Endothelial cell of umbilical vein (primary cell): ENCODE measurements at regions not wholly inside any gene's neighbourhood (a gene's known extent, or its start where the extent isn't known, plus 50 kb on each side); places are given as distances from the start of the nearest gene placed in this dataset.

Source experiments
- BruUV-seq: library from RNA; stranded (reverse); fragments of 400-500 nt; replicated peaks from 2 replicates; lab custom pipeline; 2021; lab: Mats Ljungman, UMichigan
- CTCF ChIA-PET: fragments of 300-600, 350-600 bp; sonication (Branson Sonifier 250); formaldehyde crosslinking; loops from one replicate; lab custom pipeline; 2021; ENCODE audit warnings: antibody characterized with exemption, inconsistent platforms; lab: Charles Lee
- POLR2A ChIA-PET: fragments of 300-600, 350-600 bp; sonication (Branson Sonifier 250); formaldehyde crosslinking; loops from one replicate; lab custom pipeline; 2021; ENCODE audit warnings: antibody characterized with exemption, inconsistent platforms; lab: Charles Lee
- DNase-seq: peaks from one replicate; pipeline ENCODE4 v3.0.0-alpha.2; 2011; ENCODE audit warnings: low read depth, low spot score
- FAIRE-seq: peaks from 2 replicates; lab custom pipeline; 2011; peaks lifted over from hg19 to GRCh38; lab: Jason Lieb, UNC
- H2AFZ ChIP-seq: 2 replicates; pipeline ENCODE4 v1.6.0; 2012; ENCODE audit warnings: low read depth, low read length, control low read depth, inconsistent platforms
- H3K27ac ChIP-seq: 2 replicates; pipeline ENCODE4 v1.5.1; 2011; ENCODE audit warnings: low read depth, mild to moderate bottlenecking, control low read depth, low read length, moderate library complexity; ENCODE audit not compliant: insufficient read depth
- H3K27me3 ChIP-seq, 2 experiments: 2 replicates each; pipeline versions ENCODE4 v1.6.0 to v1.6.1; 2011; ENCODE audit warnings: low read length in 2 of 2, mixed read lengths in 1 of 2; ENCODE audit not compliant: control insufficient read depth in 2 of 2, insufficient read depth in 2 of 2
- H3K36me3 ChIP-seq, 2 experiments: 2 replicates in 1 of 2; 3 replicates in 1 of 2; pipeline ENCODE4 v1.5.1; 2011; ENCODE audit warnings: low read length in 2 of 2, mild to moderate bottlenecking in 1 of 2, moderate library complexity in 1 of 2; ENCODE audit not compliant: control insufficient read depth in 2 of 2, insufficient read depth in 2 of 2; ENCODE audit errors: extremely low read depth in 1 of 2
- H3K4me1 ChIP-seq: 3 replicates; pipeline ENCODE4 v1.5.1; 2011; ENCODE audit warnings: mild to moderate bottlenecking, low read length; ENCODE audit not compliant: control insufficient read depth, insufficient read depth; ENCODE audit errors: extremely low read depth
- H3K4me2 ChIP-seq: 2 replicates; pipeline ENCODE4 v1.6.1; 2011; ENCODE audit warnings: low read length, control low read depth, mixed read lengths; ENCODE audit not compliant: insufficient read depth
- H3K4me3 ChIP-seq, 3 experiments: fragments of 200-600 bp in 1 of 3; sonication (generic), shearing (Covaris generic) in 1 of 3; replicated peaks in 1 of 3; 2 replicates each; pipeline ENCODE4 v1.5.1; 2011 to 2016; ENCODE audit warnings: control low read depth in 3 of 3, low read length in 3 of 3, mild to moderate bottlenecking in 2 of 3, inconsistent platforms in 1 of 3, low read depth in 1 of 3, moderate library complexity in 1 of 3; ENCODE audit not compliant: insufficient read depth in 1 of 3
- H3K79me2 ChIP-seq: 2 replicates; pipeline ENCODE4 v1.6.0; 2012; ENCODE audit warnings: low read length, inconsistent platforms; ENCODE audit not compliant: control insufficient read depth, insufficient read depth
- H3K9ac ChIP-seq: replicated peaks from 2 replicates; pipeline ENCODE3; 2011; ENCODE audit warnings: low read length, control low read depth; ENCODE audit not compliant: insufficient read depth; ENCODE audit errors: extremely low read depth
- H3K9me1 ChIP-seq: replicated peaks from 3 replicates; pipeline ENCODE4 v1.6.0; 2011; ENCODE audit warnings: mild to moderate bottlenecking, low read length; ENCODE audit not compliant: control insufficient read depth, insufficient read depth; ENCODE audit errors: extremely low read depth
- H3K9me3 ChIP-seq: replicated peaks from 2 replicates; pipeline ENCODE4 v1.5.1; 2012; ENCODE audit warnings: low read length, inconsistent platforms; ENCODE audit not compliant: control insufficient read depth, insufficient read depth
- H4K20me1 ChIP-seq: replicated peaks from 2 replicates; pipeline ENCODE3; 2011; ENCODE audit warnings: mild to moderate bottlenecking, low read length; ENCODE audit not compliant: control insufficient read depth, insufficient read depth; ENCODE audit errors: extremely low read depth
- EZH2 ChIP-seq: IDR thresholded peaks from 2 replicates; pipeline ENCODE4 v1.6.1; 2012; ENCODE audit warnings: borderline replicate concordance, low read depth, mild to moderate bottlenecking, moderate library complexity, low read length, inconsistent platforms; ENCODE audit not compliant: severe bottlenecking
- FOS ChIP-seq: IDR thresholded peaks from 2 replicates; pipeline ENCODE4 v1.6.1; 2011; ENCODE audit warnings: mild to moderate bottlenecking, low read length, moderate library complexity, borderline replicate concordance; ENCODE audit not compliant: insufficient read depth
- GATA2 ChIP-seq: IDR thresholded peaks from 2 replicates; pipeline ENCODE4 v1.7.0; 2011; ENCODE audit warnings: low read depth, mild to moderate bottlenecking, moderate library complexity, mixed read lengths, low read length; ENCODE audit not compliant: insufficient read length, insufficient read depth
- JUN ChIP-seq: IDR thresholded peaks from 2 replicates; pipeline ENCODE4 v1.6.1; 2011; ENCODE audit warnings: borderline replicate concordance, low read depth; ENCODE audit not compliant: insufficient read length, insufficient read depth
- MYC ChIP-seq: IDR thresholded peaks from one replicate; pipeline ENCODE4 v1.6.1; 2011; ENCODE audit warnings: mild to moderate bottlenecking, low read depth, low read length
- POLR2A ChIP-seq: IDR thresholded peaks from 2 replicates; pipeline ENCODE4 v1.6.1; 2012; ENCODE audit warnings: low read depth, mild to moderate bottlenecking, control low read depth, low read length
- POLR2AphosphoS5 ChIP-seq: IDR thresholded peaks from 2 replicates; pipeline ENCODE4 v1.6.1; 2012; ENCODE audit warnings: low read depth, mild to moderate bottlenecking, control low read depth, low read length, moderate library complexity; ENCODE audit not compliant: insufficient read depth
- dilution Hi-C: fragments of 300-500 bp; cut with MboI; formaldehyde crosslinking; loops from one replicate; pipeline ENCODE4 v1.15.0; 2019; ENCODE audit warnings: low sequenced_read_pairs; ENCODE audit not compliant: extremely low pct_ligation_motif_present
- intact Hi-C: fragments of 100-400 bp; cut with micrococcal nuclease; formaldehyde crosslinking; loops from one replicate; pipeline ENCODE4 v1.10.0; 2022
- TF ChIP-seq, protein P1 (sequence below): IDR thresholded peaks from 2 replicates; pipeline ENCODE4 v1.6.1; 2011; ENCODE audit not compliant: insufficient read depth, insufficient read length
- TF ChIP-seq, protein P2 (sequence below), 2 donors: IDR thresholded peaks; 1 replicate in 1 of 2; 2 replicates in 1 of 2; pipeline ENCODE4 v1.5.1; 2011; ENCODE audit warnings: low read length in 2 of 2, mild to moderate bottlenecking in 2 of 2, moderate library complexity in 2 of 2, control low read depth in 1 of 2, inconsistent platforms in 1 of 2, low read depth in 1 of 2; ENCODE audit not compliant: insufficient read depth in 1 of 2; ENCODE audit errors: extremely low read depth in 1 of 2

DNA sequence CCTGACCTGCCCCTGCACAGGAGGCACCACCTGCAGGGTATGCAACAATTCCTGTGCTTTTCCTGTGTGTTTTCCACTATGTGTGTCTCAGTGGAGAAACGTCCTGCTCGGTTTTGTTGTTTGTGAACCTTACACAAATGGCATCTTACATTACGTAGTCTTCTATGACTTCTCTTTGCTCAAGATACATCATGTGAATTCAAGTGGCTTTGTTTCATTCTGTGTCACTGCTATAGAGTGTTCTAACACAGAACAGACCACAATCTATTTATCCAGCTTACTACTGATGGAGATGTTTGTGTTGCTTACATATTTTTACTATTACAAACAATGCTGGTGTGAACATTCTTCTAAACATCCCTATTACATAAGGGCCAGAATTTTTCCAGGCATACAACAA is 97.7 kb downstream of the ANKRD10 start:
- H3K79me2 ChIP-seq: no peaks in the 10 kb centered on the region
- H3K27ac ChIP-seq: no peak overlapping the region
- no peaks in the 10 kb centered on the region for H3K36me3 ChIP-seq
- no peaks in the 10 kb centered on the region for H4K20me1 ChIP-seq
- no peaks in the 10 kb centered on the region for H3K9me1 ChIP-seq
- H3K9ac ChIP-seq: no peak overlapping the region
- H2AFZ ChIP-seq: no peak overlapping the region
- FAIRE-seq (no peak), DNase-seq (no peak)
- H3K9me3 ChIP-seq: no peaks in the 10 kb centered on the region
- H3K4me2 ChIP-seq: no peak overlapping the region
- dilution Hi-C loops (no loop called here), intact Hi-C loops (loop anchor here (5.0 kb wide), 1 partner anchor 360 kb away; no protein-coding TSS in a partner anchor)
- H3K4me1 ChIP-seq: no peaks in the 10 kb centered on the region
- H3K4me3 ChIP-seq: no peak overlapping the region
- ChIA-PET CTCF (interaction anchor here (1.4 to 3.0 kb wide), 3 partner anchors 20 to 223 kb away, joined by 5 to 22 read pairs (median 9); no protein-coding TSS in a partner anchor), POLR2A (interaction anchor here (1.7 kb wide), 1 partner anchor 102 kb away, joined by 6 read pairs; no protein-coding TSS in a partner anchor)
- peaks cover under 1 to 9% of the 10 kb centered on the region in 2 experiments for H3K27me3 ChIP-seq
- BruUV-seq: no TSS peak
- TF ChIP-seq JUN (no peak), GATA2 (no peak), EZH2 (no peak), MYC (no peak), POLR2AphosphoS5 (no peak), FOS (no peak), POLR2A (no peak)
- TF ChIP-seq, protein P1, sequence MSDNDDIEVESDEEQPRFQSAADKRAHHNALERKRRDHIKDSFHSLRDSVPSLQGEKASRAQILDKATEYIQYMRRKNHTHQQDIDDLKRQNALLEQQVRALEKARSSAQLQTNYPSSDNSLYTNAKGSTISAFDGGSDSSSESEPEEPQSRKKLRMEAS: no peak
- TF ChIP-seq, protein P2, sequence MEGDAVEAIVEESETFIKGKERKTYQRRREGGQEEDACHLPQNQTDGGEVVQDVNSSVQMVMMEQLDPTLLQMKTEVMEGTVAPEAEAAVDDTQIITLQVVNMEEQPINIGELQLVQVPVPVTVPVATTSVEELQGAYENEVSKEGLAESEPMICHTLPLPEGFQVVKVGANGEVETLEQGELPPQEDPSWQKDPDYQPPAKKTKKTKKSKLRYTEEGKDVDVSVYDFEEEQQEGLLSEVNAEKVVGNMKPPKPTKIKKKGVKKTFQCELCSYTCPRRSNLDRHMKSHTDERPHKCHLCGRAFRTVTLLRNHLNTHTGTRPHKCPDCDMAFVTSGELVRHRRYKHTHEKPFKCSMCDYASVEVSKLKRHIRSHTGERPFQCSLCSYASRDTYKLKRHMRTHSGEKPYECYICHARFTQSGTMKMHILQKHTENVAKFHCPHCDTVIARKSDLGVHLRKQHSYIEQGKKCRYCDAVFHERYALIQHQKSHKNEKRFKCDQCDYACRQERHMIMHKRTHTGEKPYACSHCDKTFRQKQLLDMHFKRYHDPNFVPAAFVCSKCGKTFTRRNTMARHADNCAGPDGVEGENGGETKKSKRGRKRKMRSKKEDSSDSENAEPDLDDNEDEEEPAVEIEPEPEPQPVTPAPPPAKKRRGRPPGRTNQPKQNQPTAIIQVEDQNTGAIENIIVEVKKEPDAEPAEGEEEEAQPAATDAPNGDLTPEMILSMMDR (IDR thresholded peaks at IDR 0.05; ENCODE audit: extremely low read depth in 1 of 2, insufficient read depth in 1 of 2, low read depth in 1 of 2, low read length in 2 of 2): no peak
